Thyroid gland (tissue), 4 donors: ENCODE measurements at regions not wholly inside any gene's neighbourhood (a gene's known extent, or its start where the extent isn't known, plus 50 kb on each side); places are given as distances from the start of the nearest gene placed in this dataset.

Experiments used
- POLR2A ChIP-seq, 2 donors: fragments of 450-650 bp; IDR thresholded peaks; one replicate each; pipeline ENCODE4 v1.6.1; 2017; ENCODE audit warnings: antibody characterized with exemption in 2 of 2, mild to moderate bottlenecking in 2 of 2, moderate library complexity in 1 of 2
- TF ChIP-seq, protein P1 (sequence below), 6 experiments: fragments of 200-600 bp in 3 of 6; fragments of 450-650 bp in 3 of 6; sonication (generic) in 3 of 6; IDR thresholded peaks; one replicate each; pipeline ENCODE4 v1.5.1; 2016 to 2019; ENCODE audit warnings: antibody characterized with exemption in 6 of 6, mild to moderate bottlenecking in 2 of 6, inconsistent platforms in 1 of 6, moderate library complexity in 1 of 6

DNA sequence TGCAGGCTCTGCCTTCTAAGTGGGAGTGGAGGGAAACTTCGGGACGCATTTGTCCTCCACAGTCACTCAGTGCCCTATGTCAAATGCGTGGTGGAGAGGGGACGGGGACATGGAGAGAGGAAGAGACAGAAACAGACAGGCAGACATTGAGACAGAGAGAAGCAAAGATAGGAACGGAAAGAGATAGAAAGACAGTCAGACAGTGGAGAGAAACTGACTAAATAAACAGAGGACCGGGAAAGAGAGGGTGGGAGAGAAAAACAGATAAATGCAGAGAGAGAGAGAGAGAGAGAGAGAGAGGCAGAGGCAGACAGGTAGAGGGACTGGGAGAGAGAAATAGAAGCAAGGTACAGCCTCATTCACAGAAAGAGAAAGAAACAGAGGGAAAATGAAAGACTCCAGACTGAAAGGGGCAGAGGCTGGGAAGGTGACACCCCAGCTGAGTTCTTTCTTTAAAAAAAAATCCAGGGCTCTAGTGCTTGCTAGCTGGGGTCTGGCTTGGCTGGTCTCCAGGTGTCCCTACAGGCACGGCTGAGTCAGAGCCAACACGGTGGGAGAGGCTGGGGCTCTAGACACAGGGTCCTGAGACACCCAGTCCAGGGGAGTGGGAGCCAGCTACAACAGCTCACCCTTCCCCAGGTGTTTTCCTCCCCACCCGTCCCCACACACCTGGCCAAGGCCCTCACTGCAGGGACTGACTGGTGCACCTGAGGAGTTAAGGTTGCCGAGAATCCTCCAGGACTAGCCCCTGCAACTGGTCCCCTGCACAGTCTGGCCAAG lies 506.1 kb upstream of the PROK2 start:
- no peak for TF ChIP-seq POLR2A (IDR thresholded peaks at IDR 0.05)
- TF ChIP-seq, protein P1, sequence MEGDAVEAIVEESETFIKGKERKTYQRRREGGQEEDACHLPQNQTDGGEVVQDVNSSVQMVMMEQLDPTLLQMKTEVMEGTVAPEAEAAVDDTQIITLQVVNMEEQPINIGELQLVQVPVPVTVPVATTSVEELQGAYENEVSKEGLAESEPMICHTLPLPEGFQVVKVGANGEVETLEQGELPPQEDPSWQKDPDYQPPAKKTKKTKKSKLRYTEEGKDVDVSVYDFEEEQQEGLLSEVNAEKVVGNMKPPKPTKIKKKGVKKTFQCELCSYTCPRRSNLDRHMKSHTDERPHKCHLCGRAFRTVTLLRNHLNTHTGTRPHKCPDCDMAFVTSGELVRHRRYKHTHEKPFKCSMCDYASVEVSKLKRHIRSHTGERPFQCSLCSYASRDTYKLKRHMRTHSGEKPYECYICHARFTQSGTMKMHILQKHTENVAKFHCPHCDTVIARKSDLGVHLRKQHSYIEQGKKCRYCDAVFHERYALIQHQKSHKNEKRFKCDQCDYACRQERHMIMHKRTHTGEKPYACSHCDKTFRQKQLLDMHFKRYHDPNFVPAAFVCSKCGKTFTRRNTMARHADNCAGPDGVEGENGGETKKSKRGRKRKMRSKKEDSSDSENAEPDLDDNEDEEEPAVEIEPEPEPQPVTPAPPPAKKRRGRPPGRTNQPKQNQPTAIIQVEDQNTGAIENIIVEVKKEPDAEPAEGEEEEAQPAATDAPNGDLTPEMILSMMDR (IDR thresholded peaks at IDR 0.05): no peak
